Mesenchymal stem cell (in vitro differentiated cells and primary cell): ENCODE measurements at regions not wholly inside any gene's neighbourhood (a gene's known extent, or its start where the extent isn't known, plus 50 kb on each side); places are given as distances from the start of the nearest gene placed in this dataset.

Experiments used
- DNase-seq: peaks from one replicate; pipeline ENCODE4 v3.0.0-alpha.2; 2013
- H2AFZ ChIP-seq: one replicate; pipeline ENCODE4 v1.6.1; 2013; ENCODE audit warnings: low read depth, mild to moderate bottlenecking, control low read depth, inconsistent platforms, low read length, moderate library complexity
- H2AK5ac ChIP-seq: 2 replicates; pipeline ENCODE4 v1.6.1; 2013; ENCODE audit warnings: low read length, moderate library complexity, mild to moderate bottlenecking, inconsistent platforms; ENCODE audit not compliant: severe bottlenecking
- H2BK120ac ChIP-seq: one replicate; pipeline ENCODE4 v1.6.1; 2013; ENCODE audit warnings: low read depth, mild to moderate bottlenecking, inconsistent platforms, low read length, moderate library complexity
- H2BK12ac ChIP-seq, 2 experiments: one replicate each; pipeline ENCODE4 v1.6.1; 2013; ENCODE audit warnings: inconsistent platforms in 2 of 2, low read length in 2 of 2, mild to moderate bottlenecking in 2 of 2, moderate library complexity in 2 of 2, control low read depth in 1 of 2
- H2BK15ac ChIP-seq: one replicate; pipeline ENCODE4 v1.6.1; 2013; ENCODE audit warnings: mild to moderate bottlenecking, low read depth, inconsistent platforms; ENCODE audit not compliant: poor library complexity, severe bottlenecking
- H2BK5ac ChIP-seq: 2 replicates; pipeline ENCODE4 v1.6.1; 2013; ENCODE audit warnings: low read depth, mild to moderate bottlenecking, low read length, control low read depth, inconsistent platforms; ENCODE audit not compliant: poor library complexity, severe bottlenecking
- H3K14ac ChIP-seq, 2 experiments: one replicate each; pipeline ENCODE4 v1.6.1; 2013; ENCODE audit warnings: inconsistent platforms in 2 of 2, low read length in 2 of 2, control low read depth in 1 of 2, mild to moderate bottlenecking in 1 of 2, moderate library complexity in 1 of 2
- H3K18ac ChIP-seq, 2 experiments: one replicate each; pipeline ENCODE4 v1.6.1; 2013; ENCODE audit warnings: inconsistent platforms in 2 of 2, low read length in 2 of 2, control low read depth in 1 of 2, low read depth in 1 of 2, mild to moderate bottlenecking in 1 of 2
- H3K23ac ChIP-seq, 2 experiments: one replicate each; pipeline ENCODE4 v1.6.1; 2013; ENCODE audit warnings: inconsistent platforms in 2 of 2, low read length in 2 of 2, mild to moderate bottlenecking in 2 of 2, moderate library complexity in 2 of 2, control low read depth in 1 of 2
- H3K27ac ChIP-seq: 2 replicates; pipeline ENCODE4 v1.5.1; 2013; ENCODE audit warnings: mild to moderate bottlenecking, moderate library complexity, low read length, control low read depth, inconsistent platforms; ENCODE audit not compliant: poor library complexity, severe bottlenecking
- H3K27me3 ChIP-seq, 2 experiments: 2 replicates each; pipeline versions ENCODE4 v1.6.1 to v1.7.0; 2013; ENCODE audit warnings: low read length in 2 of 2, mild to moderate bottlenecking in 2 of 2, moderate library complexity in 2 of 2, control low read depth in 1 of 2, inconsistent platforms in 1 of 2; ENCODE audit not compliant: control insufficient read depth in 1 of 2, insufficient read depth in 1 of 2
- H3K36me3 ChIP-seq, 2 experiments: 2 replicates each; pipeline versions ENCODE4 v1.6.1 to v1.7.0; 2013; ENCODE audit warnings: low read length in 2 of 2, control low read depth in 1 of 2, inconsistent platforms in 1 of 2, low read depth in 1 of 2, mild to moderate bottlenecking in 1 of 2; ENCODE audit not compliant: insufficient read depth in 2 of 2, control insufficient read depth in 1 of 2
- H3K4ac ChIP-seq, 2 experiments: one replicate each; pipeline ENCODE4 v1.6.1; 2013; ENCODE audit warnings: inconsistent platforms in 2 of 2, low read length in 2 of 2, mild to moderate bottlenecking in 2 of 2, moderate library complexity in 2 of 2, control low read depth in 1 of 2, low read depth in 1 of 2
- H3K4me1 ChIP-seq: 2 replicates; pipeline ENCODE4 v1.6.1; 2013; ENCODE audit warnings: low read depth, low read length, control low read depth; ENCODE audit not compliant: control insufficient read depth, insufficient read depth
- H3K4me2 ChIP-seq: 2 replicates; pipeline ENCODE4 v1.6.1; 2013; ENCODE audit warnings: low read length, mild to moderate bottlenecking, inconsistent platforms; ENCODE audit not compliant: poor library complexity, severe bottlenecking
- H3K4me3 ChIP-seq, 2 experiments: 2 replicates each; pipeline versions ENCODE4 v1.5.1 to v1.7.0; 2013; ENCODE audit warnings: low read length in 2 of 2, mild to moderate bottlenecking in 2 of 2, control low read depth in 1 of 2, low read depth in 1 of 2; ENCODE audit not compliant: insufficient read depth in 1 of 2
- H3K79me1 ChIP-seq: replicated peaks from 2 replicates; pipeline ENCODE4 v1.6.1; 2013; ENCODE audit warnings: mild to moderate bottlenecking, control low read depth, low read length, inconsistent platforms; ENCODE audit not compliant: poor library complexity, severe bottlenecking
- H3K9ac ChIP-seq: 2 replicates; pipeline ENCODE4 v1.7.0; 2013; ENCODE audit warnings: mild to moderate bottlenecking, low read length, moderate library complexity
- H3K9me3 ChIP-seq: 2 replicates; pipeline ENCODE4 v1.7.0; 2013; ENCODE audit warnings: mild to moderate bottlenecking, low read length; ENCODE audit not compliant: control insufficient read depth
- H4K8ac ChIP-seq: one replicate; pipeline ENCODE4 v1.6.1; 2013; ENCODE audit warnings: inconsistent platforms, mild to moderate bottlenecking, low read length, moderate library complexity
- H4K91ac ChIP-seq: one replicate; pipeline ENCODE4 v1.6.1; 2013; ENCODE audit warnings: mild to moderate bottlenecking, low read length, inconsistent platforms
- WGBS: methylation state at CpG from one replicate; pipeline ENCODE4 v1.1.7; 2013; ENCODE audit warnings: mixed read lengths; 5-methylcytosine and 5-hydroxymethylcytosine counted together

GRCh38 chr1:217211486-217211885, 419.4 kb downstream of the GPATCH2 start:
- Histone ChIP-seq H3K79me1 (no peaks in the 10 kb centered on the region), H3K9ac (no peak overlapping the region), H4K91ac (no peak overlapping the region), H2AFZ (no peak overlapping the region), H2AK5ac (no peak overlapping the region), H3K23ac (no peak overlapping the region), H3K36me3 (no peaks in the 10 kb centered on the region), H4K8ac (no peak overlapping the region), H3K4me1 (no peaks in the 10 kb centered on the region), H3K18ac (no peak overlapping the region), H2BK12ac (no peak overlapping the region), H2BK5ac (no peak overlapping the region), H3K4me3 (no peak overlapping the region), H3K4ac (no peak overlapping the region), H3K27ac (no peak overlapping the region), H2BK15ac (no peak overlapping the region), H3K9me3 (no peaks in the 10 kb centered on the region), H3K4me2 (no peak overlapping the region), H3K14ac (no peak overlapping the region), H3K27me3 (no peaks in the 10 kb centered on the region), H2BK120ac (no peak overlapping the region)
- WGBS = 77% methylated on average over 3 of the region's 3 CpGs
- no peak for DNase-seq

- H3K9me3 ChIP-seq = peaks cover 16% of the 10 kb centered on the region
- no peak overlapping the region for H3K14ac ChIP-seq
- H3K23ac ChIP-seq = no peak overlapping the region
- DNase-seq = no peak
- H4K8ac ChIP-seq = no peak overlapping the region
- no peaks in the 10 kb centered on the region for H3K79me1 ChIP-seq
- no peak overlapping the region for H2BK12ac ChIP-seq
- H2BK5ac ChIP-seq = no peak overlapping the region
- no peak overlapping the region for H2AFZ ChIP-seq
- H3K4ac ChIP-seq = no peak overlapping the region
- WGBS = 79% methylated on average over 4 of the region's 4 CpGs
- no peak overlapping the region for H4K91ac ChIP-seq
- no peaks in the 10 kb centered on the region for H3K27me3 ChIP-seq
- no peaks in the 10 kb centered on the region for H3K4me1 ChIP-seq
- H3K4me2 ChIP-seq = no peak overlapping the region
- no peak overlapping the region for H3K9ac ChIP-seq
- H3K36me3 ChIP-seq = no peaks in the 10 kb centered on the region
- no peak overlapping the region for H2BK120ac ChIP-seq
- H2BK15ac ChIP-seq = no peak overlapping the region
- no peak overlapping the region for H3K27ac ChIP-seq
- no peak overlapping the region for H2AK5ac ChIP-seq
- H3K4me3 ChIP-seq = no peak overlapping the region
- no peak overlapping the region for H3K18ac ChIP-seq
Observed at GRCh38 chr1:217205578-217205977, 425.3 kb downstream of the GPATCH2 start.

DNA sequence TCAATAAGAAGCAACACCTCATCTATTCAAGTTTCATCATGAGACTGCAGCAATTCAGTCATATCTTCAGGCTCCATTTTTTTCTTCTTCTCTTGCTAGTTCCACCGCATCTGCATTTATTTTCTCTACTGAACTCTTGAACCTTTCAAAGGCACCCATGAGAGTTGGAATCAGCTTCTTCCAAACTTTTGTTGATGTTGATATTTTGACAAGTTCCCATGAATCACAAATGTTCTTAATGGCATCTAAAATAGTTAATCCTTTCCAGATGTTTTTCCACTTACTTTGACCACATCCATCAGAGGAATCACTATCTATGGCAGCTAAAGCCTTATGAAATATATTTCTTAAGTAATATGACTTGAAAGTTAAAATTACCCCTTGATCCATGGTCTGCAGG, 434.3 kb downstream of the GPATCH2 start:
- no peak overlapping the region for H3K14ac ChIP-seq
- H3K79me1 ChIP-seq = no peaks in the 10 kb centered on the region
- no peak overlapping the region for H2BK15ac ChIP-seq
- peaks cover 12% of the 10 kb centered on the region for H3K9me3 ChIP-seq
- no peaks in the 10 kb centered on the region for H3K4me1 ChIP-seq
- H3K27ac ChIP-seq = no peak overlapping the region
- H2BK5ac ChIP-seq = no peak overlapping the region
- 63% methylated on average over 1 of the region's 1 CpG for WGBS
- H3K4me3 ChIP-seq = no peak overlapping the region
- H3K27me3 ChIP-seq = no peaks in the 10 kb centered on the region
- no peak overlapping the region for H3K4me2 ChIP-seq
- H2AK5ac ChIP-seq = no peak overlapping the region
- no peak overlapping the region for H2BK120ac ChIP-seq
- H4K8ac ChIP-seq = no peak overlapping the region
- H3K23ac ChIP-seq = no peak overlapping the region
- no peak for DNase-seq
- H4K91ac ChIP-seq = no peak overlapping the region
- no peaks in the 10 kb centered on the region for H3K36me3 ChIP-seq
- no peak overlapping the region for H3K9ac ChIP-seq
- no peak overlapping the region for H3K4ac ChIP-seq
- H3K18ac ChIP-seq = no peak overlapping the region
- no peak overlapping the region for H2BK12ac ChIP-seq
- H2AFZ ChIP-seq = no peak overlapping the region

DNA sequence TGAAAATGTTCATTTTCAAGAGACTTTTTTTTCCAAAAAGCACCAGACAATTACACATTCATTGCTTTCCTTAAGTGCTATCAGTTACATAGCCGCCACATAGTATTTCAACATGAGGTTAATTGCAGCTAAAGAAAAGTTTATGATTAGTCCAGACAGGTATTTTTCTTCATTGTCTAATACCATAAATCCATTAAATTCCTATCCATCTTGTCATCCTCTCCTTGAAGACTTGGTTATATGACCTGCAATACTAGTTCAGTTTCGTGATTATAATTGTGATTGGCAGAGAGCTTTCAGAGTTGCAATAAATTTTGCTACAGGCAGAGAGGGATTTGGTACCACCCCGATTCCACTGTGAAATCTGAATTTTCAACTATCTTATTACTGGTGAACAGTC, 437.7 kb downstream of the GPATCH2 start:
- H3K4ac ChIP-seq = no peak overlapping the region
- H3K18ac ChIP-seq = no peak overlapping the region
- no peak overlapping the region for H3K14ac ChIP-seq
- no peak overlapping the region for H2BK15ac ChIP-seq
- H4K91ac ChIP-seq = no peak overlapping the region
- no peak overlapping the region for H2BK120ac ChIP-seq
- no peak overlapping the region for H3K9ac ChIP-seq
- no peak overlapping the region for H3K23ac ChIP-seq
- H3K4me1 ChIP-seq = no peaks in the 10 kb centered on the region
- DNase-seq = no peak
- H2BK12ac ChIP-seq = no peak overlapping the region
- H3K27ac ChIP-seq = no peak overlapping the region
- H4K8ac ChIP-seq = no peak overlapping the region
- H2AFZ ChIP-seq = no peak overlapping the region
- no peak overlapping the region for H2BK5ac ChIP-seq
- no peak overlapping the region for H2AK5ac ChIP-seq
- H3K27me3 ChIP-seq = no peaks in the 10 kb centered on the region
- peaks cover 11% of the 10 kb centered on the region for H3K9me3 ChIP-seq
- no peak overlapping the region for H3K4me3 ChIP-seq
- H3K36me3 ChIP-seq = no peaks in the 10 kb centered on the region
- no peak overlapping the region for H3K4me2 ChIP-seq
- 47% methylated on average over 2 of the region's 3 CpGs for WGBS
- H3K79me1 ChIP-seq = no peaks in the 10 kb centered on the region
